Nephron progenitor cell (in vitro differentiated cells): ENCODE measurements at regions not wholly inside any gene's neighbourhood (a gene's known extent, or its start where the extent isn't known, plus 50 kb on each side); places are given as distances from the start of the nearest gene placed in this dataset.

ENCODE experiments used
- DNase-seq: peaks from one replicate; pipeline ENCODE4 v3.0.0; 2021
- H3K27ac Mint-ChIP-seq: 2 replicates; pipeline ENCODE4 v1.8.0; 2021; ENCODE audit warnings: mild to moderate bottlenecking, moderate library complexity, mixed read lengths
- H3K27me3 Mint-ChIP-seq: 2 replicates; pipeline ENCODE4 v1.8.0; 2021; ENCODE audit warnings: mild to moderate bottlenecking, low read depth, mixed read lengths; ENCODE audit not compliant: poor library complexity
- H3K36me3 Mint-ChIP-seq: 2 replicates; pipeline ENCODE4 v1.8.0; 2021; ENCODE audit warnings: low read depth, mixed read lengths
- H3K4me1 Mint-ChIP-seq: 2 replicates; pipeline ENCODE4 v1.8.0; 2021; ENCODE audit warnings: mixed read lengths
- H3K4me3 Mint-ChIP-seq: 2 replicates; pipeline ENCODE4 v1.8.0; 2021; ENCODE audit warnings: mild to moderate bottlenecking, moderate library complexity, mixed read lengths
- H3K9me3 Mint-ChIP-seq: 2 replicates; pipeline ENCODE4 v1.8.0; 2021; ENCODE audit warnings: mild to moderate bottlenecking, moderate library complexity, mixed read lengths
- CTCF ChIP-seq: fragments of 200-600 bp; sonication (generic); IDR thresholded peaks from 2 replicates; pipeline ENCODE4 v1.5.0; 2021; ENCODE audit warnings: antibody characterized with exemption

DNA sequence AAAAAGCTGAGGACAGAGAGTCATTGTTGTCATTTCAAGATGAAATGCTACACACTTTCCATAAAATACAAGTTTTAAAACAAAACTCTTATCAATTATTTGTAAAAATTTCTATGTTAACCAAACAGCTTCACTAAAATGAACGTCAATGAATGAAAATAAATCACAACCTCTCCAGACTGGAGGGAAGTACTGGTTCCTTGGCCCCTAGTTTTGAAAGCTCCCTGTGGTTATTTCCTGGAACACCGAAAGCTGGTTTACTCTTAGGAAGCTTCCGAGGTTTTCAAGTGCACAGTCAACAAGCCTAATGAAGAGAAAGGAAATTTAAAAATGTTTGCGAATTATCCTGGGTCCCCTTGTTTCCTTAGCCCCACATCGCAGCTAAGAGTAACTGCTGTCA is 191.1 kb upstream of the TTC29 start:
- Mint-ChIP-seq H3K27ac (no peak overlapping the region), H3K4me1 (no peaks in the 10 kb centered on the region), H3K4me3 (no peak overlapping the region), H3K36me3 (no peaks in the 10 kb centered on the region), H3K27me3 (peaks cover 7% of the 10 kb centered on the region), H3K9me3 (no peaks in the 10 kb centered on the region)
- no peak for DNase-seq
- no peak for TF ChIP-seq CTCF

DNA sequence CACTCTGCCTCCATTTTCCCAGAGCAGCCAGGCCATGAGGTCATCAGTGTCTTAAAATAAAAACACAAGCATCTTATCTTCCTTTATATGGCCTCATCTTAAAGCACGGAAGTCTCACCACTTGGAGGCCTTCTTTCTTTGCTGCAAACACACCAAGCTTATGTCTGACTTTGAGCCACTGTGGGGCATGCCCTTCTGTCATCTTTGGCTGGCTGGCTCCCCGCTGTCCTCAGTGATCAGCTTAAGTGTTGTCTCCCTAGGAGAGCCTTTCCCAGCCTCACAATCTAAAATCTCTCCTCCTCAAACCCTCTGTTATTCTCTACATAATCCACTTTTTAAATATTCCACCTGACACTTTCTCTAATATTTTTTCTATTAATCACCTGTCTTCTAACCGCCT is 191.6 kb upstream of the TTC29 start:
- Mint-ChIP-seq H3K4me1 (no peaks in the 10 kb centered on the region), H3K9me3 (no peaks in the 10 kb centered on the region), H3K27ac (no peak overlapping the region), H3K4me3 (no peak overlapping the region), H3K36me3 (no peaks in the 10 kb centered on the region), H3K27me3 (peaks cover 7% of the 10 kb centered on the region)
- no peak for DNase-seq
- TF ChIP-seq CTCF: no peak

DNA sequence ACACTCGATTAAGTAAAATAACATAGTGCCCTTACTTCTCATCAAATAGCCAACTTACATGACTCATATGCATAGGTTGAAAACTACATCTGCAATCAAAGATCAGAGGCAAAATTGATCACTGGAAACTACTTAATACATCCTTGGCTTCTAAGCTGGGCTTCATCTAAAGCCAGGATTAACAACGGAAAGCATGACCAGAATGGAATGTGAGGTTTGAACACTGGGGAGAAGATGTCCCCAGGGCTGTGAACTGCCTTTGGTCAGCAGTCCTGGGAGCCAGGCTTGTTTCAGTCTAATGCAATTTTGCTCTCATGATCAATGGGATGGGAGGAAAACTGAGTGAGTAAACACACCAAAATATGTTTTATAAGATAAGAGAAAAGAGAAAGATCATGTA is 192.5 kb upstream of the TTC29 start:
- no peak overlapping the region for H3K4me3 Mint-ChIP-seq
- H3K9me3 Mint-ChIP-seq: no peaks in the 10 kb centered on the region
- H3K4me1 Mint-ChIP-seq: no peaks in the 10 kb centered on the region
- H3K27me3 Mint-ChIP-seq: peaks cover 5% of the 10 kb centered on the region
- H3K27ac Mint-ChIP-seq: no peak overlapping the region
- no peaks in the 10 kb centered on the region for H3K36me3 Mint-ChIP-seq
- TF ChIP-seq CTCF: no peak
- DNase-seq: no peak

- no peaks in the 10 kb centered on the region for H3K4me1 Mint-ChIP-seq
- peaks cover 2% of the 10 kb centered on the region for H3K27me3 Mint-ChIP-seq
- H3K4me3 Mint-ChIP-seq: no peak overlapping the region
- DNase-seq: no peak
- no peaks in the 10 kb centered on the region for H3K36me3 Mint-ChIP-seq
- TF ChIP-seq CTCF: no peak
- no peaks in the 10 kb centered on the region for H3K9me3 Mint-ChIP-seq
- no peak overlapping the region for H3K27ac Mint-ChIP-seq
Observed at GRCh38 chr4:147139455-147140198, 194.0 kb upstream of the TTC29 start.

- no peaks in the 10 kb centered on the region for H3K36me3 Mint-ChIP-seq
- no peak for TF ChIP-seq CTCF
- H3K4me3 Mint-ChIP-seq: no peak overlapping the region
- H3K9me3 Mint-ChIP-seq: peaks cover 8% of the 10 kb centered on the region
- peaks cover 9% of the 10 kb centered on the region for H3K4me1 Mint-ChIP-seq
- peaks cover 8% of the 10 kb centered on the region for H3K27me3 Mint-ChIP-seq
- no peak for DNase-seq
- no peak overlapping the region for H3K27ac Mint-ChIP-seq
Observed at GRCh38 chr4:147151763-147152162, 206.1 kb upstream of the TTC29 start.
